KMS-11 (cell line): ENCODE measurements at regions not wholly inside any gene's neighbourhood (a gene's known extent, or its start where the extent isn't known, plus 50 kb on each side); places are given as distances from the start of the nearest gene placed in this dataset.

Experiments
- H2AFZ ChIP-seq: fragments of 200-600 bp; sonication (generic); 2 replicates; pipeline ENCODE4 v1.6.1; 2016; ENCODE audit warnings: antibody characterized with exemption, mixed run types, low read depth
- H3K27ac ChIP-seq: fragments of 200-600 bp; sonication (generic); 2 replicates; pipeline ENCODE4 v1.6.1; 2016; ENCODE audit warnings: mild to moderate bottlenecking, mixed run types
- H3K27me3 ChIP-seq: fragments of 200-600 bp; sonication (generic); 2 replicates; pipeline ENCODE4 v1.6.1; 2017; ENCODE audit warnings: mild to moderate bottlenecking, low read depth, mixed run types, moderate library complexity; ENCODE audit not compliant: insufficient read depth
- H3K36me3 ChIP-seq: fragments of 200-600 bp; sonication (generic); 2 replicates; pipeline ENCODE4 v1.6.1; 2017; ENCODE audit warnings: mild to moderate bottlenecking, mixed run types; ENCODE audit not compliant: insufficient read depth
- H3K4me1 ChIP-seq: fragments of 200-600 bp; sonication (generic); 2 replicates; pipeline ENCODE4 v1.6.1; 2016; ENCODE audit warnings: mild to moderate bottlenecking, low read depth, mixed run types; ENCODE audit not compliant: poor library complexity, severe bottlenecking
- H3K4me2 ChIP-seq: fragments of 200-600 bp; sonication (generic); 2 replicates; pipeline ENCODE4 v1.7.0; 2016; ENCODE audit warnings: mild to moderate bottlenecking, mixed run types
- H3K4me3 ChIP-seq: fragments of 200-600 bp; sonication (generic); IDR thresholded peaks from 2 replicates; pipeline ENCODE4 v1.6.1; 2017; ENCODE audit warnings: low read depth, low read length, mixed read lengths; ENCODE audit not compliant: insufficient read depth
- H3K79me2 ChIP-seq: fragments of 200-600 bp; sonication (generic); 2 replicates; pipeline ENCODE4 v1.6.1; 2016; ENCODE audit warnings: low read depth, mixed run types; ENCODE audit not compliant: insufficient read depth
- H3K9ac ChIP-seq: fragments of 200-600 bp; sonication (generic); 2 replicates; pipeline ENCODE4 v1.6.1; 2016; ENCODE audit warnings: mild to moderate bottlenecking, mixed run types
- H4K20me1 ChIP-seq: fragments of 200-600 bp; sonication (generic); 2 replicates; pipeline ENCODE4 v1.6.1; 2016; ENCODE audit warnings: mild to moderate bottlenecking, mixed run types; ENCODE audit not compliant: insufficient read depth
- TF ChIP-seq, protein P1 (sequence below): fragments of 200-600 bp; sonication (generic); conservative IDR thresholded peaks from 2 replicates; pipeline ENCODE4 v1.6.1; 2017; ENCODE audit warnings: low read depth, mild to moderate bottlenecking, antibody characterized with exemption, low read length, moderate library complexity, mixed read lengths

- no peaks in the 10 kb centered on the region for H3K36me3 ChIP-seq
- no peak overlapping the region for H3K27ac ChIP-seq
- H4K20me1 ChIP-seq: no peaks in the 10 kb centered on the region
- H2AFZ ChIP-seq: no peak overlapping the region
- TF ChIP-seq, protein P1, sequence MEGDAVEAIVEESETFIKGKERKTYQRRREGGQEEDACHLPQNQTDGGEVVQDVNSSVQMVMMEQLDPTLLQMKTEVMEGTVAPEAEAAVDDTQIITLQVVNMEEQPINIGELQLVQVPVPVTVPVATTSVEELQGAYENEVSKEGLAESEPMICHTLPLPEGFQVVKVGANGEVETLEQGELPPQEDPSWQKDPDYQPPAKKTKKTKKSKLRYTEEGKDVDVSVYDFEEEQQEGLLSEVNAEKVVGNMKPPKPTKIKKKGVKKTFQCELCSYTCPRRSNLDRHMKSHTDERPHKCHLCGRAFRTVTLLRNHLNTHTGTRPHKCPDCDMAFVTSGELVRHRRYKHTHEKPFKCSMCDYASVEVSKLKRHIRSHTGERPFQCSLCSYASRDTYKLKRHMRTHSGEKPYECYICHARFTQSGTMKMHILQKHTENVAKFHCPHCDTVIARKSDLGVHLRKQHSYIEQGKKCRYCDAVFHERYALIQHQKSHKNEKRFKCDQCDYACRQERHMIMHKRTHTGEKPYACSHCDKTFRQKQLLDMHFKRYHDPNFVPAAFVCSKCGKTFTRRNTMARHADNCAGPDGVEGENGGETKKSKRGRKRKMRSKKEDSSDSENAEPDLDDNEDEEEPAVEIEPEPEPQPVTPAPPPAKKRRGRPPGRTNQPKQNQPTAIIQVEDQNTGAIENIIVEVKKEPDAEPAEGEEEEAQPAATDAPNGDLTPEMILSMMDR: no peak
- H3K79me2 ChIP-seq: no peaks in the 10 kb centered on the region
- H3K27me3 ChIP-seq: no peaks in the 10 kb centered on the region
- no peak overlapping the region for H3K4me3 ChIP-seq
- H3K4me1 ChIP-seq: no peaks in the 10 kb centered on the region
- H3K9ac ChIP-seq: no peak overlapping the region
- no peak overlapping the region for H3K4me2 ChIP-seq
Measured at GRCh38 chr2:102939207-102939606, 177.4 kb downstream of the TMEM182 start.

DNA sequence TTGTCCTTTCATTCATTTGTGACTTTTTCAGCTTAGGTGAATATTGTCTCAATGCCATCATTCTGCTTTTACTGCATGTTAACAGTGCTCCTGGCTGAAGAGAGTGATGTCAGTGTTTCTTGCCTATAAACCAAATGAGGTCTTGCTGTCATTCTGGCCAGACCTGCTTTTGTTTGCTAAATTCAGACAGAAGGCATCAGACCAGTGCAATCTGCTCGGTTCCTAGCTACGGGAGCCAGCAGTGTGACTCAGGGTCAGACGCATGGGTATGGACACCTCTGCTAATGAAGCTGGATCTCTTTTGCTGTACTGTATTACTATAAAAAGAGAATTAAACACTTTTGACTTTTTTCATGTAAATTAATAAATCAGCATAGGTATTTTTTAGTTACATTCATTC is 178.9 kb downstream of the TMEM182 start:
- Histone ChIP-seq H3K79me2 (no peaks in the 10 kb centered on the region), H3K4me1 (no peaks in the 10 kb centered on the region), H3K4me3 (no peak overlapping the region), H3K27ac (no peak overlapping the region), H3K4me2 (no peak overlapping the region), H2AFZ (no peak overlapping the region), H3K27me3 (no peaks in the 10 kb centered on the region), H4K20me1 (no peaks in the 10 kb centered on the region), H3K9ac (no peak overlapping the region), H3K36me3 (no peaks in the 10 kb centered on the region)
- TF ChIP-seq, protein P1: no peak

GRCh38 chr2:102942107-102942506 is 180.3 kb downstream of the TMEM182 start:
- H3K27ac ChIP-seq: no peak overlapping the region
- no peak overlapping the region for H2AFZ ChIP-seq
- TF ChIP-seq, protein P1: no peak
- H4K20me1 ChIP-seq: no peaks in the 10 kb centered on the region
- H3K79me2 ChIP-seq: no peaks in the 10 kb centered on the region
- no peaks in the 10 kb centered on the region for H3K27me3 ChIP-seq
- H3K4me1 ChIP-seq: no peaks in the 10 kb centered on the region
- H3K4me3 ChIP-seq: no peak overlapping the region
- no peak overlapping the region for H3K9ac ChIP-seq
- H3K4me2 ChIP-seq: no peak overlapping the region
- H3K36me3 ChIP-seq: no peaks in the 10 kb centered on the region

DNA sequence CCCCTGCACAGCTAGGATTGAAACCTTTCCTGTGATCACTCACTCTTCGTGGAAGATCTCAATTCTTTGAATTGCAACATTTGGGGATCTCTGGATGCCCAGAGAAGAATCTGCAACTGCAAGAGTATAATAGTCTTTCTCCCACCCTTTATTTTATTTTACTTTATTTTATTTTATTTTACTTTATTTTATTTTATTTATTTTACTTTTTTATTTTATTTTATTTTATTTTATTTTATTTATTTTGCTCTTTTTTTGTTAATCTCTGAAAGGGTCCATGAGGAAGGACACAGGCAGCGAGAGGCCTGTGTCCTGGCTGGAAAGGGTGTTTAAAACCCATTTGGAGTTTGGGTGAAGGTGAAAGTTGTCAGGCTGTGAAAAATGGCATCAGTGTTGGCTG is 181.4 kb downstream of the TMEM182 start:
- Histone ChIP-seq H3K4me1 (no peaks in the 10 kb centered on the region), H3K4me2 (no peak overlapping the region), H3K36me3 (no peaks in the 10 kb centered on the region), H3K9ac (no peak overlapping the region), H4K20me1 (no peaks in the 10 kb centered on the region), H3K27me3 (no peaks in the 10 kb centered on the region), H3K79me2 (no peaks in the 10 kb centered on the region), H3K27ac (no peak overlapping the region), H3K4me3 (no peak overlapping the region), H2AFZ (no peak overlapping the region)
- TF ChIP-seq, protein P1: no peak
